H1 (cell line): ENCODE measurements at regions not wholly inside any gene's neighbourhood (a gene's known extent, or its start where the extent isn't known, plus 50 kb on each side); places are given as distances from the start of the nearest gene placed in this dataset.

ENCODE experiments used
- CTCF ChIA-PET: fragments of 300-600 bp; sonication (Branson Sonifier 250); formaldehyde crosslinking; loops from one replicate; lab custom pipeline; 2021; ENCODE audit not compliant: partially characterized antibody; lab: Charles Lee
- POLR2A ChIA-PET: fragments of 300-600 bp; sonication (Branson Sonifier 250); formaldehyde crosslinking; loops from one replicate; lab custom pipeline; 2021; ENCODE audit warnings: inconsistent platforms; ENCODE audit not compliant: partially characterized antibody; lab: Charles Lee
- DNase-seq, 2 experiments: peaks; one replicate each; pipeline versions ENCODE4 v3.0.0 to v3.0.0-alpha.2; 2010 to 2022; ENCODE audit warnings: low spot score in 2 of 2, low read depth in 1 of 2, mixed read lengths in 1 of 2
- FAIRE-seq: peaks from 2 replicates; lab custom pipeline; 2011; peaks lifted over from hg19 to GRCh38; lab: Jason Lieb, UNC
- H2AFZ ChIP-seq: 2 replicates; pipeline ENCODE4 v1.8.1; 2012; ENCODE audit warnings: low read length, inconsistent platforms
- H2AK5ac ChIP-seq: 2 replicates; pipeline ENCODE4 v1.6.1; 2013; ENCODE audit warnings: low read depth, low read length
- H2BK120ac ChIP-seq: replicated peaks from 2 replicates; pipeline ENCODE3; 2013; ENCODE audit warnings: low read depth, low read length, inconsistent platforms
- H2BK12ac ChIP-seq: 2 replicates; pipeline ENCODE4 v1.6.1; 2013; ENCODE audit warnings: low read depth, low read length
- H2BK15ac ChIP-seq: 2 replicates; pipeline ENCODE4 v1.6.1; 2013; ENCODE audit warnings: low read length
- H2BK20ac ChIP-seq: 2 replicates; pipeline ENCODE4 v1.6.1; 2013; ENCODE audit warnings: low read length
- H2BK5ac ChIP-seq: 2 replicates; pipeline ENCODE4 v1.6.1; 2013; ENCODE audit warnings: low read depth, low read length
- H3K14ac ChIP-seq: 2 replicates; pipeline ENCODE4 v1.6.1; 2013; ENCODE audit warnings: inconsistent platforms; ENCODE audit not compliant: insufficient read length
- H3K18ac ChIP-seq: 2 replicates; pipeline ENCODE4 v1.6.1; 2013; ENCODE audit warnings: low read length; ENCODE audit errors: extremely low read depth
- H3K23ac ChIP-seq: 2 replicates; pipeline ENCODE4 v1.6.1; 2013; ENCODE audit warnings: inconsistent platforms; ENCODE audit not compliant: insufficient read length
- H3K23me2 ChIP-seq: 2 replicates; pipeline ENCODE4 v1.6.1; 2013; ENCODE audit warnings: low read depth, low read length
- H3K27ac ChIP-seq: 2 replicates; pipeline ENCODE4 v1.6.1; 2011; ENCODE audit warnings: low read depth, low read length, inconsistent platforms
- H3K27me3 ChIP-seq, 4 experiments: replicated peaks in 1 of 4; 1 replicate in 1 of 4; 2 replicates in 3 of 4; pipeline versions ENCODE4 v1.6.1 to v1.8.1; 2011 to 2013; ENCODE audit warnings: low read length in 3 of 4, mild to moderate bottlenecking in 3 of 4, inconsistent platforms in 2 of 4, mixed read lengths in 2 of 4, moderate library complexity in 1 of 4; ENCODE audit not compliant: control insufficient read depth in 3 of 4, insufficient read depth in 3 of 4; ENCODE audit errors: extremely low read depth in 1 of 4
- H3K36me3 ChIP-seq, 4 experiments: 2 replicates each; pipeline versions ENCODE4 v1.6.1 to v1.8.1; 2011 to 2013; ENCODE audit warnings: mild to moderate bottlenecking in 4 of 4, low read length in 3 of 4, moderate library complexity in 2 of 4, control low read depth in 1 of 4, inconsistent platforms in 1 of 4; ENCODE audit not compliant: insufficient read depth in 4 of 4, control insufficient read depth in 2 of 4
- H3K4ac ChIP-seq: replicated peaks from 2 replicates; pipeline ENCODE3; 2013; ENCODE audit warnings: low read length, low read depth, mixed read lengths, inconsistent platforms; ENCODE audit not compliant: insufficient read length
- H3K4me1 ChIP-seq, 4 experiments: replicated peaks in 1 of 4; 1 replicate in 1 of 4; 2 replicates in 3 of 4; pipeline versions ENCODE4 v1.6.1 to v1.8.1; 2011 to 2013; ENCODE audit warnings: low read length in 3 of 4, inconsistent platforms in 2 of 4, mixed read lengths in 1 of 4; ENCODE audit not compliant: insufficient read depth in 4 of 4, control insufficient read depth in 3 of 4
- H3K4me2 ChIP-seq, 2 experiments: 2 replicates each; pipeline versions ENCODE4 v1.6.1 to v1.8.1; 2011 to 2013; ENCODE audit warnings: low read depth in 2 of 2, low read length in 2 of 2, control low read depth in 1 of 2, inconsistent platforms in 1 of 2, mild to moderate bottlenecking in 1 of 2; ENCODE audit not compliant: insufficient read depth in 1 of 2
- H3K4me3 ChIP-seq, 4 experiments: fragments of 200-600, 300-600 bp in 1 of 4; sonication (generic), shearing (Covaris generic), sonication (Bioruptor Twin) in 1 of 4; 2 replicates each; pipeline versions ENCODE4 v1.5.1 to v1.8.1; 2011 to 2016; ENCODE audit warnings: low read length in 4 of 4, low read depth in 3 of 4, control low read depth in 2 of 4, inconsistent platforms in 2 of 4, mild to moderate bottlenecking in 2 of 4, mixed read lengths in 1 of 4, moderate library complexity in 1 of 4; ENCODE audit not compliant: insufficient read depth in 2 of 4; ENCODE audit errors: extremely low read depth in 1 of 4
- H3K56ac ChIP-seq: replicated peaks from 2 replicates; pipeline ENCODE3; 2013; ENCODE audit warnings: low read depth, mild to moderate bottlenecking, mixed read lengths, low read length, inconsistent platforms; ENCODE audit not compliant: insufficient read length
- H3K79me1 ChIP-seq: 2 replicates; pipeline ENCODE4 v1.6.1; 2013; ENCODE audit warnings: low read depth, low read length, control low read depth
- H3K79me2 ChIP-seq, 2 experiments: 2 replicates each; pipeline versions ENCODE4 v1.6.1 to v1.8.1; 2012 to 2013; ENCODE audit warnings: low read length in 2 of 2, mild to moderate bottlenecking in 2 of 2, inconsistent platforms in 1 of 2; ENCODE audit not compliant: insufficient read depth in 2 of 2, control insufficient read depth in 1 of 2
- H3K9ac ChIP-seq, 4 experiments: replicated peaks in 1 of 4; 1 replicate in 1 of 4; 2 replicates in 3 of 4; pipeline versions ENCODE4 v1.6.1 to v1.8.1; 2011 to 2013; ENCODE audit warnings: low read depth in 3 of 4, low read length in 3 of 4, control low read depth in 2 of 4, mild to moderate bottlenecking in 2 of 4, moderate library complexity in 2 of 4, inconsistent platforms in 1 of 4; ENCODE audit errors: extremely low read depth in 1 of 4
- H3K9me3 ChIP-seq, 2 experiments: 2 replicates each; pipeline versions ENCODE4 v1.6.1 to v1.8.1; 2012 to 2013; ENCODE audit warnings: mild to moderate bottlenecking in 2 of 2, moderate library complexity in 2 of 2, control low read depth in 1 of 2, inconsistent platforms in 1 of 2, low read depth in 1 of 2, low read length in 1 of 2, mixed read lengths in 1 of 2; ENCODE audit not compliant: insufficient read depth in 2 of 2
- H4K20me1 ChIP-seq, 2 experiments: replicated peaks in 1 of 2; 2 replicates each; pipeline versions ENCODE3 to v1.8.1; 2011 to 2013; ENCODE audit warnings: inconsistent platforms in 2 of 2, low read length in 2 of 2, mild to moderate bottlenecking in 1 of 2; ENCODE audit not compliant: insufficient read depth in 2 of 2, control insufficient read depth in 1 of 2
- H4K5ac ChIP-seq: 2 replicates; pipeline ENCODE4 v1.6.1; 2013; ENCODE audit warnings: low read length, low read depth, mixed read lengths, inconsistent platforms; ENCODE audit not compliant: insufficient read length
- H4K8ac ChIP-seq: 2 replicates; pipeline ENCODE4 v1.8.0; 2013; ENCODE audit warnings: mild to moderate bottlenecking, moderate library complexity, low read length, inconsistent platforms; ENCODE audit not compliant: insufficient read depth; ENCODE audit errors: extremely low read depth
- H4K91ac ChIP-seq: replicated peaks from 2 replicates; pipeline ENCODE3; 2013; ENCODE audit warnings: low read length, mixed read lengths, inconsistent platforms; ENCODE audit not compliant: insufficient read length
- WGBS, 2 experiments: shearing (Covaris generic) in 1 of 2; methylation state at CpG; one replicate each; pipeline versions ENCODE4 v1.1.6 to v1.1.7; 2013 to 2015; ENCODE audit warnings: low lambda C conversion rate in 2 of 2, mixed read lengths in 2 of 2, inconsistent platforms in 1 of 2, low coverage in 1 of 2, missing lambda C conversion rate in 1 of 2; ENCODE audit not compliant: insufficient replicate concordance in 2 of 2, insufficient coverage in 1 of 2, insufficient read length in 1 of 2; ENCODE audit errors: extremely low coverage in 1 of 2, missing lambda C conversion rate in 1 of 2; 5-methylcytosine and 5-hydroxymethylcytosine counted together

- no peak overlapping the region for H3K4me3 ChIP-seq
- H3K36me3 ChIP-seq, result no peaks in the 10 kb centered on the region
- no peak overlapping the region for H2BK5ac ChIP-seq
- no peak overlapping the region for H2AFZ ChIP-seq
- H3K23ac ChIP-seq, result no peak overlapping the region
- no peak overlapping the region for H2BK120ac ChIP-seq
- H2AK5ac ChIP-seq, result no peak overlapping the region
- no peaks in the 10 kb centered on the region for H3K79me2 ChIP-seq
- H3K4me1 ChIP-seq, result no peaks in the 10 kb centered on the region
- H2BK15ac ChIP-seq, result no peak overlapping the region
- H3K4me2 ChIP-seq, result no peak overlapping the region
- no peak overlapping the region for H2BK20ac ChIP-seq
- H3K18ac ChIP-seq, result no peak overlapping the region
- no peak overlapping the region for H4K5ac ChIP-seq
- H3K56ac ChIP-seq, result no peak overlapping the region
- no peaks in the 10 kb centered on the region for H3K9me3 ChIP-seq
- H3K27me3 ChIP-seq, result no peaks in the 10 kb centered on the region
- H3K14ac ChIP-seq, result no peak overlapping the region
- H4K8ac ChIP-seq, result no peak overlapping the region
- no peak overlapping the region for H3K27ac ChIP-seq
- FAIRE-seq, result no peak
- no peak overlapping the region for H2BK12ac ChIP-seq
- no peak overlapping the region for H3K9ac ChIP-seq
- 86% methylated on average over 1 of the region's 1 CpG; no CpG with 5 or more reads in 1 of the 2 experiments for WGBS, 2 experiments
- no peak for DNase-seq
- no peaks in the 10 kb centered on the region for H3K79me1 ChIP-seq
- ChIA-PET POLR2A (no interaction called here), CTCF (interaction anchor here (0.6 to 1.2 kb wide), 4 partner anchors 19 to 398 kb away, joined by 3 read pairs; no protein-coding TSS in a partner anchor)
- no peak overlapping the region for H4K91ac ChIP-seq
- H4K20me1 ChIP-seq, result no peaks in the 10 kb centered on the region
- H3K4ac ChIP-seq, result no peak overlapping the region
- no peaks in the 10 kb centered on the region for H3K23me2 ChIP-seq
Observed at GRCh38 chr10:60495338-60496055, 105.8 kb upstream of the ANK3 start.
